Hepatocyte (in vitro differentiated cells): ENCODE measurements at regions not wholly inside any gene's neighbourhood (a gene's known extent, or its start where the extent isn't known, plus 50 kb on each side); places are given as distances from the start of the nearest gene placed in this dataset.

Experiments used
- DNase-seq: peaks from one replicate; pipeline ENCODE4 v3.0.0-alpha.2; 2016; ENCODE audit warnings: low spot score
- H2AFZ ChIP-seq: fragments of 200-600 bp; sonication (generic); 2 replicates; pipeline ENCODE4 v1.6.0; 2016; ENCODE audit warnings: antibody characterized with exemption, mild to moderate bottlenecking
- H3K27ac ChIP-seq: fragments of 200-600 bp; sonication (generic); 2 replicates; pipeline ENCODE4 v1.5.1; 2016; ENCODE audit warnings: mild to moderate bottlenecking
- H3K27me3 ChIP-seq: fragments of 200-600 bp; sonication (generic); 2 replicates; pipeline ENCODE4 v1.6.1; 2016
- H3K36me3 ChIP-seq: fragments of 200-600 bp; sonication (generic); replicated peaks from 2 replicates; pipeline ENCODE4 v1.5.1; 2016; ENCODE audit warnings: low read depth; ENCODE audit not compliant: insufficient read depth
- H3K4me1 ChIP-seq: fragments of 200-600 bp; sonication (generic); 2 replicates; pipeline ENCODE4 v1.5.1; 2016; ENCODE audit warnings: mild to moderate bottlenecking, moderate library complexity; ENCODE audit not compliant: insufficient read depth
- H3K4me2 ChIP-seq: fragments of 200-600 bp; sonication (generic); 2 replicates; pipeline ENCODE4 v1.6.0; 2016
- H3K4me3 ChIP-seq: fragments of 200-600 bp; sonication (generic); 2 replicates; pipeline ENCODE4 v1.5.1; 2016; ENCODE audit warnings: mild to moderate bottlenecking
- H3K79me2 ChIP-seq: fragments of 200-600 bp; sonication (generic); 2 replicates; pipeline ENCODE4 v1.6.0; 2017; ENCODE audit warnings: mild to moderate bottlenecking
- H3K9me2 ChIP-seq: fragments of 200-600 bp; sonication (generic); replicated peaks from 2 replicates; pipeline ENCODE4 v1.6.0; 2017; ENCODE audit warnings: mild to moderate bottlenecking; ENCODE audit not compliant: insufficient read depth
- H3K9me3 ChIP-seq: fragments of 200-600 bp; sonication (generic); 2 replicates; pipeline ENCODE4 v1.5.1; 2016; ENCODE audit warnings: low read depth, mild to moderate bottlenecking
- H4K20me1 ChIP-seq: fragments of 200-600 bp; sonication (generic); 2 replicates; pipeline ENCODE4 v1.6.0; 2016; ENCODE audit warnings: mild to moderate bottlenecking; ENCODE audit not compliant: insufficient read depth, poor library complexity, severe bottlenecking
- EZH2 ChIP-seq: fragments of 200-600 bp; sonication (generic); IDR thresholded peaks from 2 replicates; pipeline ENCODE4 v1.6.1; 2016; ENCODE audit warnings: antibody characterized with exemption, mild to moderate bottlenecking, borderline replicate concordance
- EZH2phosphoT487 ChIP-seq: fragments of 200-600 bp; sonication (generic); IDR thresholded peaks from one replicate; pipeline ENCODE4 v1.6.1; 2018; ENCODE audit warnings: antibody characterized with exemption, mild to moderate bottlenecking, low read depth, moderate library complexity; ENCODE audit not compliant: unreplicated experiment, severe bottlenecking
- WGBS: methylation state at CpG from one replicate; pipeline ENCODE4 v1.1.6; 2016; ENCODE audit warnings: low lambda C conversion rate; ENCODE audit errors: missing lambda C conversion rate; 5-methylcytosine and 5-hydroxymethylcytosine counted together
- TF ChIP-seq, protein P1 (sequence below): fragments of 200-600 bp; sonication (generic); IDR thresholded peaks from 2 replicates; pipeline ENCODE4 v1.5.1; 2016; ENCODE audit warnings: antibody characterized with exemption, mild to moderate bottlenecking; ENCODE audit not compliant: poor library complexity

DNA sequence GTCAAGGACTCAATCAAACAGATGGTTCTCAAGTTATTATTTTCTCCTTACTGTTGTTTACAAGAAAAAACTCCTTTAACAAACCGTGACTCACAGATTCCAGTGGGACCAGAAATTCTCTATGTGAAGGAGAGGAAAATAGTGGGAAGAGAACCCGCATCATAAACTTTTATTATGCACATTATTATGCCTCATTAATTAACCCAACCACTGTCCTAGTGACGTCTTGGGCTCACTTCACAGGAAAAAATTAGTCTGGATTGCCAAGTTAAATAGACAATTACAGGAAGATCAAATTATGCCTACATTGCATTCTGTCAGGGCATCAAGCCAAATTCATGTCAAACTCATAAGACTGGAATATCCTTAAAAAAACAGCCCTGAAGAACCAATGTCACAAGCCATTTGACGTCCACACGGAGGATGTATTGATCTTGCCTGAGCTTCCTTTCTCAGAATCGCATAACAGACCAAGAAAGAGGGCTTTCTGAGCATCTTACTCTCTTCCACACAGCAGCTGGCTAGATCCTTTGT is 347.8 kb downstream of the DUSP10 start:
- no peaks in the 10 kb centered on the region for H3K27me3 ChIP-seq
- no peak for DNase-seq
- H3K4me1 ChIP-seq, result no peaks in the 10 kb centered on the region
- H3K4me2 ChIP-seq, result no peak overlapping the region
- no peaks in the 10 kb centered on the region for H4K20me1 ChIP-seq
- no peak overlapping the region for H3K4me3 ChIP-seq
- no peak overlapping the region for H3K27ac ChIP-seq
- TF ChIP-seq EZH2, result no peak
- TF ChIP-seq, protein P1, sequence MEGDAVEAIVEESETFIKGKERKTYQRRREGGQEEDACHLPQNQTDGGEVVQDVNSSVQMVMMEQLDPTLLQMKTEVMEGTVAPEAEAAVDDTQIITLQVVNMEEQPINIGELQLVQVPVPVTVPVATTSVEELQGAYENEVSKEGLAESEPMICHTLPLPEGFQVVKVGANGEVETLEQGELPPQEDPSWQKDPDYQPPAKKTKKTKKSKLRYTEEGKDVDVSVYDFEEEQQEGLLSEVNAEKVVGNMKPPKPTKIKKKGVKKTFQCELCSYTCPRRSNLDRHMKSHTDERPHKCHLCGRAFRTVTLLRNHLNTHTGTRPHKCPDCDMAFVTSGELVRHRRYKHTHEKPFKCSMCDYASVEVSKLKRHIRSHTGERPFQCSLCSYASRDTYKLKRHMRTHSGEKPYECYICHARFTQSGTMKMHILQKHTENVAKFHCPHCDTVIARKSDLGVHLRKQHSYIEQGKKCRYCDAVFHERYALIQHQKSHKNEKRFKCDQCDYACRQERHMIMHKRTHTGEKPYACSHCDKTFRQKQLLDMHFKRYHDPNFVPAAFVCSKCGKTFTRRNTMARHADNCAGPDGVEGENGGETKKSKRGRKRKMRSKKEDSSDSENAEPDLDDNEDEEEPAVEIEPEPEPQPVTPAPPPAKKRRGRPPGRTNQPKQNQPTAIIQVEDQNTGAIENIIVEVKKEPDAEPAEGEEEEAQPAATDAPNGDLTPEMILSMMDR, result no peak
- TF ChIP-seq EZH2phosphoT487, result no peak
- no peak overlapping the region for H2AFZ ChIP-seq
- H3K9me2 ChIP-seq, result no peaks in the 10 kb centered on the region
- no peaks in the 10 kb centered on the region for H3K36me3 ChIP-seq
- no peaks in the 10 kb centered on the region for H3K9me3 ChIP-seq
- H3K79me2 ChIP-seq, result no peaks in the 10 kb centered on the region
- 82% methylated on average over 6 of the region's 6 CpGs for WGBS

DNA sequence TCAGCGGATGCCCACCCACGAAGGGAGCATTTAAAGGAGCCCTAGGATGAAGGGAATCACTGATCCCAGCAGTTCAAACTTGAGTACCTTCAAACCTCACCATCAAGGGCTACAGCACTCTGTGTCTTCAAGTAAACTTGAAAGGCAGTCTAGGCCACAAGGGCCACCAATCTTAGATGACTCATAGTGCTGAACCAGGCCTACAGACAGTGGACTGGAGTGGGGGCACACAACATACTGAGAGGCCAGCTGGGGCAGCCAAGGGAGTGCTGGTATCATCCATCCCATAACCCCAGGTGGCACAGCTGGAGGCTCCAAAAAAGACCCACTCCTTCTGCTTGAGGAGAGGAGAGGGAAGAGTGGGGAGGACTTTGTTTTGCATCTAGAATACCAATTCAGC is 345.4 kb downstream of the DUSP10 start:
- 91% methylated on average over 2 of the region's 2 CpGs for WGBS
- Histone ChIP-seq H3K79me2 (no peaks in the 10 kb centered on the region), H2AFZ (no peak overlapping the region), H4K20me1 (no peaks in the 10 kb centered on the region), H3K9me2 (no peaks in the 10 kb centered on the region), H3K4me2 (no peak overlapping the region), H3K4me1 (no peaks in the 10 kb centered on the region), H3K27me3 (no peaks in the 10 kb centered on the region), H3K9me3 (peaks cover 4% of the 10 kb centered on the region), H3K4me3 (no peak overlapping the region), H3K27ac (no peak overlapping the region), H3K36me3 (no peaks in the 10 kb centered on the region)
- TF ChIP-seq, protein P1, result no peak
- no peak for TF ChIP-seq EZH2phosphoT487
- no peak for TF ChIP-seq EZH2
- no peak for DNase-seq

DNA sequence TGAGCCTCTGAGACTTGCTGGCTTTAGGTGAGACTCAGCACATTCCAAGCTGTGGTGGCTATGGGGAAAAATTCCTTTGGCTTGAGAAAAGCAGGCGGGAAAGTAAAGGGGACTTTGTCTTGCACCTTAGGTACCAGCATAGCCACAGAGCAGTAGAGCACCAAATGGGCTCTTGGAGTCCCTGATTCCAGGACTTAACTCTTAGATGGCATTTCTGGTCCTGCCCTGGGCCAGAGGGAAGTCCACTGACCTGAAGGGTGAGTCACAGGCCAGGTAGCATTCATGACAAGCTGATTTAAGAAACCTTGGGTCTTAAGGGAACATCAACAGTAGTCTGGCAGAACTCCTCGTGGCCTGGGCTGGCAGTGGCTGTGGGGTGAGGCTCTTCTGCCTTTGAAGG is 344.7 kb downstream of the DUSP10 start:
- Histone ChIP-seq H3K9me3 (peaks cover 4% of the 10 kb centered on the region), H3K4me3 (no peak overlapping the region), H3K79me2 (no peaks in the 10 kb centered on the region), H3K4me2 (no peak overlapping the region), H3K27ac (no peak overlapping the region), H2AFZ (no peak overlapping the region), H3K4me1 (no peaks in the 10 kb centered on the region), H3K27me3 (no peaks in the 10 kb centered on the region), H3K36me3 (no peaks in the 10 kb centered on the region), H4K20me1 (no peaks in the 10 kb centered on the region), H3K9me2 (no peaks in the 10 kb centered on the region)
- TF ChIP-seq, protein P1, result no peak
- TF ChIP-seq EZH2phosphoT487, result no peak
- no peak for TF ChIP-seq EZH2
- 88% methylated on average over 2 of the region's 2 CpGs for WGBS
- DNase-seq, result no peak

DNA sequence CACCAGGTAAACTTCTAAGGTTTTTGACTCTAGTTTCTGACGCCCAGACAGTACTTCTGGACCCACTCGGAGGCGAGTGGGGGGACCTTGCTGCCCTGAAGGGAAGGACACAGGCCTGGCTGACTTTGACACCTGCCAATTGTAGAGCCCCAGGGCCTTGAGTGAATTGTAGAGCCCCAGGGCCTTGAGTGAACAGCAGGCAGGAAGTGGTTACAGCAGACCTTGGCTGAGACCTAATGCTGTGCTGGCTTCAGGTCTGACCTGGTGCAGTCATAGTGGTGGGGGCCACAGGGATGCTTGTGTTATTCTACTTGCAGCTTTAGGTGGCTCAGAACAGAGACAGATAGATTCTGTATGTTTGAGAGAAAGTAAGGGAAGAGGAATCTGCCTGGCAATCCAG is 344.3 kb downstream of the DUSP10 start:
- H3K27ac ChIP-seq, result no peak overlapping the region
- H3K9me2 ChIP-seq, result no peaks in the 10 kb centered on the region
- no peak overlapping the region for H2AFZ ChIP-seq
- H3K4me2 ChIP-seq, result no peak overlapping the region
- H3K9me3 ChIP-seq, result peaks cover 4% of the 10 kb centered on the region
- H3K4me3 ChIP-seq, result no peak overlapping the region
- no peaks in the 10 kb centered on the region for H4K20me1 ChIP-seq
- TF ChIP-seq EZH2 (no peak), EZH2phosphoT487 (no peak)
- TF ChIP-seq, protein P1, result no peak
- no peaks in the 10 kb centered on the region for H3K27me3 ChIP-seq
- H3K4me1 ChIP-seq, result no peaks in the 10 kb centered on the region
- H3K79me2 ChIP-seq, result no peaks in the 10 kb centered on the region
- no peaks in the 10 kb centered on the region for H3K36me3 ChIP-seq
- WGBS, result 93% methylated on average over 3 of the region's 3 CpGs
- no peak for DNase-seq
